ENCODE measurements at regions not wholly inside any gene's neighbourhood (a gene's known extent, or its start where the extent isn't known, plus 50 kb on each side); places are given as distances from the start of the nearest gene placed in this dataset.

GRCh38 chrX:140389331-140389730 lies 115.5 kb downstream of the SOX3 start:
- no peaks in the 10 kb centered on the region for H3K27me3 ChIP-seq (ENCODE audit: low read depth, low read length)
- no peak overlapping the region for H3K4me3 ChIP-seq (ENCODE audit: low read length)
- H3K9ac ChIP-seq (ENCODE audit: low read length), result no peak overlapping the region
- no peaks in the 10 kb centered on the region for H3K4me1 ChIP-seq (ENCODE audit: low read length)
- H3K79me2 ChIP-seq (ENCODE audit: low read length), result no peaks in the 10 kb centered on the region
- no peak overlapping the region for H3K27ac ChIP-seq (ENCODE audit: low read length)
- H3K9me3 ChIP-seq (ENCODE audit: insufficient read depth, low read length), result no peaks in the 10 kb centered on the region
- H2AFZ ChIP-seq (ENCODE audit: low read depth, low read length), result no peak overlapping the region
- TF ChIP-seq, protein P1, sequence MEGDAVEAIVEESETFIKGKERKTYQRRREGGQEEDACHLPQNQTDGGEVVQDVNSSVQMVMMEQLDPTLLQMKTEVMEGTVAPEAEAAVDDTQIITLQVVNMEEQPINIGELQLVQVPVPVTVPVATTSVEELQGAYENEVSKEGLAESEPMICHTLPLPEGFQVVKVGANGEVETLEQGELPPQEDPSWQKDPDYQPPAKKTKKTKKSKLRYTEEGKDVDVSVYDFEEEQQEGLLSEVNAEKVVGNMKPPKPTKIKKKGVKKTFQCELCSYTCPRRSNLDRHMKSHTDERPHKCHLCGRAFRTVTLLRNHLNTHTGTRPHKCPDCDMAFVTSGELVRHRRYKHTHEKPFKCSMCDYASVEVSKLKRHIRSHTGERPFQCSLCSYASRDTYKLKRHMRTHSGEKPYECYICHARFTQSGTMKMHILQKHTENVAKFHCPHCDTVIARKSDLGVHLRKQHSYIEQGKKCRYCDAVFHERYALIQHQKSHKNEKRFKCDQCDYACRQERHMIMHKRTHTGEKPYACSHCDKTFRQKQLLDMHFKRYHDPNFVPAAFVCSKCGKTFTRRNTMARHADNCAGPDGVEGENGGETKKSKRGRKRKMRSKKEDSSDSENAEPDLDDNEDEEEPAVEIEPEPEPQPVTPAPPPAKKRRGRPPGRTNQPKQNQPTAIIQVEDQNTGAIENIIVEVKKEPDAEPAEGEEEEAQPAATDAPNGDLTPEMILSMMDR (IDR thresholded peaks at IDR 0.05; ENCODE audit: low read depth, low read length), result no peak
- TF ChIP-seq EZH2phosphoT487 (IDR thresholded peaks at IDR 0.05; ENCODE audit: low read depth), result no peak
- H3K4me2 ChIP-seq (ENCODE audit: low read length), result no peak overlapping the region
- no peaks in the 10 kb centered on the region for H3K36me3 ChIP-seq (replicated peaks; ENCODE audit: low read depth, low read length)
- H4K20me1 ChIP-seq (ENCODE audit: insufficient read depth, low read length), result no peaks in the 10 kb centered on the region

- Histone ChIP-seq H4K20me1 (ENCODE audit: insufficient read depth, low read length) (no peaks in the 10 kb centered on the region), H3K4me1 (ENCODE audit: low read length) (no peaks in the 10 kb centered on the region), H3K27ac (ENCODE audit: low read length) (no peak overlapping the region), H3K36me3 (replicated peaks; ENCODE audit: low read depth, low read length) (no peaks in the 10 kb centered on the region), H3K4me2 (ENCODE audit: low read length) (no peak overlapping the region), H3K9me3 (ENCODE audit: insufficient read depth, low read length) (no peaks in the 10 kb centered on the region), H3K27me3 (ENCODE audit: low read depth, low read length) (no peaks in the 10 kb centered on the region), H2AFZ (ENCODE audit: low read depth, low read length) (no peak overlapping the region), H3K4me3 (ENCODE audit: low read length) (no peak overlapping the region), H3K79me2 (ENCODE audit: low read length) (no peaks in the 10 kb centered on the region), H3K9ac (ENCODE audit: low read length) (no peak overlapping the region)
- TF ChIP-seq, protein P1 (IDR thresholded peaks at IDR 0.05; ENCODE audit: low read depth, low read length), result no peak
- TF ChIP-seq EZH2phosphoT487 (IDR thresholded peaks at IDR 0.05; ENCODE audit: low read depth), result no peak
These were observed 142.0 kb downstream of the SOX3 start for GRCh38 chrX:140362861-140363260.

GRCh38 chrX:140360924-140361323 lies 143.9 kb downstream of the SOX3 start:
- Histone ChIP-seq H4K20me1 (ENCODE audit: insufficient read depth, low read length) (no peaks in the 10 kb centered on the region), H3K27ac (ENCODE audit: low read length) (no peak overlapping the region), H3K9me3 (ENCODE audit: insufficient read depth, low read length) (no peaks in the 10 kb centered on the region), H3K4me2 (ENCODE audit: low read length) (no peak overlapping the region), H3K79me2 (ENCODE audit: low read length) (no peaks in the 10 kb centered on the region), H3K9ac (ENCODE audit: low read length) (no peak overlapping the region), H3K27me3 (ENCODE audit: low read depth, low read length) (no peaks in the 10 kb centered on the region), H2AFZ (ENCODE audit: low read depth, low read length) (no peak overlapping the region), H3K4me1 (ENCODE audit: low read length) (no peaks in the 10 kb centered on the region), H3K4me3 (ENCODE audit: low read length) (no peak overlapping the region), H3K36me3 (replicated peaks; ENCODE audit: low read depth, low read length) (no peaks in the 10 kb centered on the region)
- no peak for TF ChIP-seq EZH2phosphoT487 (IDR thresholded peaks at IDR 0.05; ENCODE audit: low read depth)
- TF ChIP-seq, protein P1 (IDR thresholded peaks at IDR 0.05; ENCODE audit: low read depth, low read length), result no peak

DNA sequence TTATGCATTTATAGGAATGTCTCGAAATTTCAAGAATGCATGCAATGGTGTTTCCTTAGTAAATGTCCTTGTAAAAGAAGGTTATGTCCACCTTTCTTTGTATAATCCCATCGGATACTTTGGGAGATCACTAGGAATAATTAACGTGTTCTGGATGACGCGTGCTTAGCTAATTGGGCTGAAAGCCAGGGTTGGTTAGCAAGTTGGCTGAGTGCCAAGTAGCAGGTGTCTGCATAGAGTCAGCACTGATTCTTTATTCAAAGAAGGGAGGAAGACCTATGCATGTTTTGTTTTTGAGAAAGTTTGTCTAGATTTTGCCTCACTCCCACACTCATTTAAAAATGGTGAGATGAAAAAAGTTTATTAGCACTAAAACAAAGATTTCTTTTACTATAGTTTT lies 144.6 kb downstream of the SOX3 start:
- Histone ChIP-seq H3K4me3 (ENCODE audit: low read length) (no peak overlapping the region), H3K9me3 (ENCODE audit: insufficient read depth, low read length) (no peaks in the 10 kb centered on the region)

More for the DNA sequence above, 144.6 kb downstream of the SOX3 start:
- H2AFZ ChIP-seq (ENCODE audit: low read depth, low read length), result no peak overlapping the region
- TF ChIP-seq, protein P1 (IDR thresholded peaks at IDR 0.05; ENCODE audit: low read depth, low read length), result no peak
- no peak for TF ChIP-seq EZH2phosphoT487 (IDR thresholded peaks at IDR 0.05; ENCODE audit: low read depth)
- H3K9ac ChIP-seq (ENCODE audit: low read length), result no peak overlapping the region
- no peaks in the 10 kb centered on the region for H4K20me1 ChIP-seq (ENCODE audit: insufficient read depth, low read length)
- no peaks in the 10 kb centered on the region for H3K36me3 ChIP-seq (replicated peaks; ENCODE audit: low read depth, low read length)
- H3K27ac ChIP-seq (ENCODE audit: low read length), result no peak overlapping the region
- no peak overlapping the region for H3K4me2 ChIP-seq (ENCODE audit: low read length)
- no peaks in the 10 kb centered on the region for H3K27me3 ChIP-seq (ENCODE audit: low read depth, low read length)
- H3K79me2 ChIP-seq (ENCODE audit: low read length), result no peaks in the 10 kb centered on the region
- no peaks in the 10 kb centered on the region for H3K4me1 ChIP-seq (ENCODE audit: low read length)

All from OCI-LY3 (cell line).